ENCODE measurements at regions not wholly inside any gene's neighbourhood (a gene's known extent, or its start where the extent isn't known, plus 50 kb on each side); places are given as distances from the start of the nearest gene placed in this dataset.

DNA sequence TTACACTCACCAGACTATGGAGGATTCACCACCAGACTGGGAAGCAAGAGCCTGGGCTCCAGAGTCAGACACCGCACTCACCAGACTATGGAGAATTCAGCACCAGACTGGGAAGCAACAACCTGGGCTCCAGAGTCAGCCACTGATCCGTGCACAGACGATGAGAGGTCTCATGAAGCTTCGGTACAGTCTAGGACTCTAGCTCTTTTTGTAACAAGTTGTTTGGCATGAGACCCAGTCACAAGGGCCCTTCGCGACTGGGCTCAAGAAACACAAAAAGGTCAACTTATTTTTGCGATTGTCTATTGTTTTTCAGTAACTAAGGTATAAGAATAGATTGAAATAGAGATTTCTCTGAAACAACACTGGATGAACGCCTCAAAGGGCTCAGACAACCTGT lies 192.7 kb upstream of the ADAMTSL1 start:
- CTCF ChIA-PET: no interaction called here

DNA sequence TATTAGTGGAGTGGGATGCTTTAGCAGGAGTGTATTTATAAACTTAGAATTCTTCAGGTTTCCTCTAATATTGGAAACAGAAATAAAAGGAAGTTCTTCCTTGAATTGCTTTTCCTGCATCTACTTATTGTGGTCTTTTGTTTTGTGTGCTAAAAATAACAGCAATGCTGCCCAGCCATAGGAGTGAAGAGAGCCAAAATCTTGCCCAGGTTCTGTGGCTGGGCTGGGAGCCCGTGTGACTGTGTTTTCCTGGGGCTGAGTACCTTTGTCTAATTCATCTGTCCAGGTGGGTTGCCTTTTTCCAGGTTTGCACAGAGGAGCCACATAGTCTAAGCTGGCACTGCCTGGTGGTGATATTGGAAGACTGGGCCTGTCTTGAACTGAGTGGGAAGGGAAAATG lies 179.7 kb upstream of the ADAMTSL1 start:
- no peak overlapping the region for H3K4me3 ChIP-seq
- no peak for DNase-seq (ENCODE audit: low read depth in 1 of 2, low spot score in 1 of 2)
- no peaks in the 10 kb centered on the region for H3K9me3 ChIP-seq
- POLR2A ChIA-PET: no interaction called here
- no peak overlapping the region for H3K4me2 ChIP-seq
- WGBS (ENCODE audit: missing lambda C conversion rate): 6% methylated on average over 1 of the region's 1 CpG
- FAIRE-seq: no peak
- no peaks in the 10 kb centered on the region for H3K4me1 ChIP-seq
- no peak for ATAC-seq
- H3K27ac ChIP-seq: no peak overlapping the region
- CTCF ChIA-PET: no interaction called here
- TF ChIP-seq REST (IDR thresholded peaks at IDR 0.05) (no peak), SREBF2 (IDR thresholded peaks at IDR 0.05) (no peak), PBX3 (IDR thresholded peaks at IDR 0.05) (no peak), CBX2 (IDR thresholded peaks at IDR 0.05; ENCODE audit: borderline replicate concordance, low read depth) (no peak), TFCP2L1 (CRISPR knock-in tag; IDR thresholded peaks at IDR 0.05) (no peak), SMC3 (IDR thresholded peaks at IDR 0.05) (no peak), NPAS2 (CRISPR knock-in tag; IDR thresholded peaks at IDR 0.05; ENCODE audit: borderline replicate concordance) (no peak), EP300 (IDR thresholded peaks at IDR 0.05) (no peak), GATA3 (IDR thresholded peaks at IDR 0.05; ENCODE audit: borderline replicate concordance) (no peak), RNF2 (IDR thresholded peaks at IDR 0.05; ENCODE audit: borderline replicate concordance, low read depth) (no peak), HOXB5 (CRISPR knock-in tag; IDR thresholded peaks at IDR 0.05) (no peak), JUN (IDR thresholded peaks at IDR 0.05) (no peak), FOSB (CRISPR knock-in tag; IDR thresholded peaks at IDR 0.05) (no peak), ESRRA (IDR thresholded peaks at IDR 0.05; ENCODE audit: borderline replicate concordance, low read length) (no peak)
- TF ChIP-seq, protein P1, sequence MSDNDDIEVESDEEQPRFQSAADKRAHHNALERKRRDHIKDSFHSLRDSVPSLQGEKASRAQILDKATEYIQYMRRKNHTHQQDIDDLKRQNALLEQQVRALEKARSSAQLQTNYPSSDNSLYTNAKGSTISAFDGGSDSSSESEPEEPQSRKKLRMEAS (IDR thresholded peaks at IDR 0.05): no peak
- TF ChIP-seq, protein P2, sequence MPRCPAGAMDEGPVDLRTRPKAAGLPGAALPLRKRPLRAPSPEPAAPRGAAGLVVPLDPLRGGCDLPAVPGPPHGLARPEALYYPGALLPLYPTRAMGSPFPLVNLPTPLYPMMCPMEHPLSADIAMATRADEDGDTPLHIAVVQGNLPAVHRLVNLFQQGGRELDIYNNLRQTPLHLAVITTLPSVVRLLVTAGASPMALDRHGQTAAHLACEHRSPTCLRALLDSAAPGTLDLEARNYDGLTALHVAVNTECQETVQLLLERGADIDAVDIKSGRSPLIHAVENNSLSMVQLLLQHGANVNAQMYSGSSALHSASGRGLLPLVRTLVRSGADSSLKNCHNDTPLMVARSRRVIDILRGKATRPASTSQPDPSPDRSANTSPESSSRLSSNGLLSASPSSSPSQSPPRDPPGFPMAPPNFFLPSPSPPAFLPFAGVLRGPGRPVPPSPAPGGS (IDR thresholded peaks at IDR 0.05): no peak

More for the DNA sequence above, 192.7 kb upstream of the ADAMTSL1 start:
- Histone ChIP-seq H3K4me2 (no peak overlapping the region), H3K4me3 (no peak overlapping the region), H3K9me3 (no peaks in the 10 kb centered on the region; the same call in 2 of the 3 replicates), H3K27ac (no peak overlapping the region), H3K4me1 (no peaks in the 10 kb centered on the region)
- no peak for ATAC-seq
- TF ChIP-seq CBX8 (IDR thresholded peaks at IDR 0.05) (no peak), PHF8 (IDR thresholded peaks at IDR 0.05; ENCODE audit: borderline replicate concordance, low read depth) (no peak), POLR2A (IDR thresholded peaks at IDR 0.05; ENCODE audit: low read length) (no peak), NPAS2 (CRISPR knock-in tag; IDR thresholded peaks at IDR 0.05; ENCODE audit: borderline replicate concordance) (no peak), ZNF302 (CRISPR knock-in tag; IDR thresholded peaks at IDR 0.05) (no peak), FOSB (CRISPR knock-in tag; IDR thresholded peaks at IDR 0.05) (no peak), REST (IDR thresholded peaks at IDR 0.05) (no peak), TP53 (CRISPR knock-in tag; IDR thresholded peaks at IDR 0.05) (no peak), ZSCAN20 (CRISPR knock-in tag; IDR thresholded peaks at IDR 0.05) (no peak), SMC3 (IDR thresholded peaks at IDR 0.05) (no peak), FOXS1 (CRISPR knock-in tag; IDR thresholded peaks at IDR 0.05) (no peak), RARB (CRISPR knock-in tag; IDR thresholded peaks at IDR 0.05) (no peak)
- TF ChIP-seq, protein P3, sequence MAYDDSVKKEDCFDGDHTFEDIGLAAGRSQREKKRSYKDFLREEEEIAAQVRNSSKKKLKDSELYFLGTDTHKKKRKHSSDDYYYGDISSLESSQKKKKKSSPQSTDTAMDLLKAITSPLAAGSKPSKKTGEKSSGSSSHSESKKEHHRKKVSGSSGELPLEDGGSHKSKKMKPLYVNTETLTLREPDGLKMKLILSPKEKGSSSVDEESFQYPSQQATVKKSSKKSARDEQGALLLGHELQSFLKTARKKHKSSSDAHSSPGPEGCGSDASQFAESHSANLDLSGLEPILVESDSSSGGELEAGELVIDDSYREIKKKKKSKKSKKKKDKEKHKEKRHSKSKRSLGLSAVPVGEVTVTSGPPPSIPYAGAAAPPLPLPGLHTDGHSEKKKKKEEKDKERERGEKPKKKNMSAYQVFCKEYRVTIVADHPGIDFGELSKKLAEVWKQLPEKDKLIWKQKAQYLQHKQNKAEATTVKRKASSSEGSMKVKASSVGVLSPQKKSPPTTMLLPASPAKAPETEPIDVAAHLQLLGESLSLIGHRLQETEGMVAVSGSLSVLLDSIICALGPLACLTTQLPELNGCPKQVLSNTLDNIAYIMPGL (CRISPR knock-in tag; IDR thresholded peaks at IDR 0.05; ENCODE audit: borderline replicate concordance): no peak
- POLR2A ChIA-PET: no interaction called here
- FAIRE-seq: no peak
- DNase-seq (ENCODE audit: low read depth in 1 of 2, low spot score in 1 of 2): no peak
- 33% methylated on average over 8 of the region's 8 CpGs for WGBS (ENCODE audit: missing lambda C conversion rate)

Measured in A549 (cell line).